KOPT-K1 (cell line): ENCODE measurements at regions not wholly inside any gene's neighbourhood (a gene's known extent, or its start where the extent isn't known, plus 50 kb on each side); places are given as distances from the start of the nearest gene placed in this dataset.

Source experiments
- H3K27ac ChIP-seq: fragments of 200-600 bp; sonication (generic); 2 replicates; pipeline ENCODE4 v1.5.1; 2016; ENCODE audit warnings: antibody characterized with exemption, mild to moderate bottlenecking, low read depth, low read length; ENCODE audit not compliant: poor library complexity, severe bottlenecking
- H3K36me3 ChIP-seq: fragments of 200-600 bp; sonication (generic); 2 replicates; pipeline ENCODE4 v1.5.1; 2017; ENCODE audit warnings: antibody characterized with exemption, mild to moderate bottlenecking, low read length, moderate library complexity; ENCODE audit not compliant: insufficient read depth
- H3K9me3 ChIP-seq: fragments of 200-600 bp; sonication (generic); 2 replicates; pipeline ENCODE4 v1.5.1; 2017; ENCODE audit warnings: antibody characterized with exemption, low read length, mild to moderate bottlenecking; ENCODE audit not compliant: insufficient read depth, poor library complexity, severe bottlenecking

GRCh38 chr22:49112661-49113626, 714.7 kb downstream of the BRD1 start:
- Histone ChIP-seq H3K36me3 (no peaks in the 10 kb centered on the region), H3K27ac (no peak overlapping the region), H3K9me3 (no peaks in the 10 kb centered on the region)

DNA sequence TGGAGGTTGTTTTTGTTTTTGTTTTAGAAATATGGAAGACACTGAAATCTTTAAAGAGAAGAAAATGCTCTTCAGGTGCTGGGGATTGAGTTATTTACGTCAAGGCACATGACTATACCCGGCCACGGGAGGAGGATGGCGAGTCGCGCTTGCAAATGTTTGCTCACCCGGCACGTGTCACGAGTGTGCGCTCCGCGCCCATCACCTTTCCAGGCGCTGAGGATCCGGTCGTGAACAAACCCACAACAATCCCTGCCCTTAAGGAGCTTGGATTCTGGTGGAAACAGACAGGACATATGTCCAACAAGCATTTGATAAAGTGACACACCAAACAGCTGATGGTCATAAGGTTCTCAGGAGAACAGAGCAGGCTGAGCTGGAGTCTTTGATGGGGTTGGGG, 715.5 kb downstream of the BRD1 start:
- Histone ChIP-seq H3K27ac (no peak overlapping the region), H3K9me3 (no peaks in the 10 kb centered on the region), H3K36me3 (no peaks in the 10 kb centered on the region)

GRCh38 chr22:49111085-49111484, 716.6 kb downstream of the BRD1 start:
- H3K27ac ChIP-seq: no peak overlapping the region
- H3K36me3 ChIP-seq: no peaks in the 10 kb centered on the region
- H3K9me3 ChIP-seq: no peaks in the 10 kb centered on the region

- H3K36me3 ChIP-seq: no peaks in the 10 kb centered on the region
- H3K9me3 ChIP-seq: no peaks in the 10 kb centered on the region
- no peak overlapping the region for H3K27ac ChIP-seq
Measured at GRCh38 chr22:49108636-49109315, 718.9 kb downstream of the BRD1 start.

DNA sequence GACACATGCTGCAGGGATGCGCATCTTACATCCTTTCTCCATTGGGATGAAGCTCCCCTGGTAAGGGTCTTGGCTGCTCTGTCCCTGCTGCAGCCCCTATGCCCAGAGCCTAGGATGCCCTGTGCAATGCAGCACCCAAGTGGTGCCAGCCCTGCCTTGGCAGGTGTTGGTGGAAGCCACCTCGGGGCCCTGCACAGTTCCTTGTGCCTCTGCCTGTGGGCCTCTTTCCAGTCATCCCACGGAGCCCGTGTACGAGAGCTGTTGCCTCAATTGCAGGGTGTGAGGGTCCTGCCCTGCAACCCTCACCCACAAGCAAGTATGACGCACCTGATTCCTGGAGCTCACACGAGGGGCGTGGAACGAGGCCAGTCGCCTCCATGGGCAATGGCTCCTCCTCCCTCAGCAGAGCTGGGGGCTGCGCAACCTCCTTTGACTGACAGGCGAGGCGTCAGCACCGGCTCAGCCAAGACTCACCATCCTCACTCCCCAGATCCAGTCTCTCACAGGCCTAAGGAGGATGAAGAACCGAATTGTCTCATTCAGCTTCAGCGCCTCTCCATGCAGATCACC, 719.6 kb downstream of the BRD1 start:
- Histone ChIP-seq H3K9me3 (no peaks in the 10 kb centered on the region), H3K36me3 (no peaks in the 10 kb centered on the region), H3K27ac (no peak overlapping the region)

DNA sequence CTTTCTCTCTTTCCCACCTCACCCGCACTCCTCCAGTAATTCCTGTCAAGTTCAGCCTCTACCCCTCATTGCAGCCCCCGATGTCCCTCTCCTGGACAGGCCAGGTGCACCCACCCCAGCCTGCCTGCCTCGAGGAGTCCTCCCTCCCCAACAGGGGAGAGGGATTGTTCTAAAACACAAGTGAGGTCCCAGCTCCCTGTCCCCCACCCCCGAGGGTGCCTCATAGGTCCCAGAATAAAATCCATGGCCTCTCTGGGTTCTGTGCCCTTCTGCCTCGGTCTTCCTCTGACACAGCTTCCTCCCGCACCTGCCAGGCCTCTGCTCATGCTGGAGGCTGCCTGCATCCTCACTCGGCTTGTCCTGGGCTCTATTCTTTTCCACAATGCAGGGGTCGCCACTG, 720.1 kb downstream of the BRD1 start:
- Histone ChIP-seq H3K27ac (no peak overlapping the region), H3K9me3 (no peaks in the 10 kb centered on the region), H3K36me3 (no peaks in the 10 kb centered on the region)

DNA sequence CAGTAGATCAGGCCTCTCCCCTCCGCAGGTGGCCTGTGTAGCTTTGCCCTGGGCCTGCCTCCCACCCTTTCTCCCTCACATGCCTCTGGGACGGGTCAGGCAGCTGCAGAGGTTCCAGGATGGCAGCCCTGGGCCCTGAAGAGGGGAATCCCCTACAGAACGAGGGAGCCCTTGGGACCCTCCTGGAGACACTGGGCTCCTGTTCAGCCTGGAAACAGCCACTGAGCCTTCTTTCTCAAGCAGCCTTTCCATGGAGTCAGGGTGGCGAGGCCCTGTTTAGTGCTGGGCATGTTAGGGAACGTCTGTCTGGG, 720.9 kb downstream of the BRD1 start:
- no peaks in the 10 kb centered on the region for H3K36me3 ChIP-seq

GRCh38 chr22:49106096-49106841, 721.4 kb downstream of the BRD1 start:
- H3K27ac ChIP-seq: no peak overlapping the region
- H3K9me3 ChIP-seq: no peaks in the 10 kb centered on the region
- H3K36me3 ChIP-seq: no peaks in the 10 kb centered on the region

More for the DNA sequence above, 720.9 kb downstream of the BRD1 start:
- H3K9me3 ChIP-seq: no peaks in the 10 kb centered on the region
- H3K27ac ChIP-seq: no peak overlapping the region

- Histone ChIP-seq H3K36me3 (no peaks in the 10 kb centered on the region), H3K9me3 (no peaks in the 10 kb centered on the region), H3K27ac (no peak overlapping the region)
Measured at GRCh38 chr22:49104434-49104833, 723.2 kb downstream of the BRD1 start.

DNA sequence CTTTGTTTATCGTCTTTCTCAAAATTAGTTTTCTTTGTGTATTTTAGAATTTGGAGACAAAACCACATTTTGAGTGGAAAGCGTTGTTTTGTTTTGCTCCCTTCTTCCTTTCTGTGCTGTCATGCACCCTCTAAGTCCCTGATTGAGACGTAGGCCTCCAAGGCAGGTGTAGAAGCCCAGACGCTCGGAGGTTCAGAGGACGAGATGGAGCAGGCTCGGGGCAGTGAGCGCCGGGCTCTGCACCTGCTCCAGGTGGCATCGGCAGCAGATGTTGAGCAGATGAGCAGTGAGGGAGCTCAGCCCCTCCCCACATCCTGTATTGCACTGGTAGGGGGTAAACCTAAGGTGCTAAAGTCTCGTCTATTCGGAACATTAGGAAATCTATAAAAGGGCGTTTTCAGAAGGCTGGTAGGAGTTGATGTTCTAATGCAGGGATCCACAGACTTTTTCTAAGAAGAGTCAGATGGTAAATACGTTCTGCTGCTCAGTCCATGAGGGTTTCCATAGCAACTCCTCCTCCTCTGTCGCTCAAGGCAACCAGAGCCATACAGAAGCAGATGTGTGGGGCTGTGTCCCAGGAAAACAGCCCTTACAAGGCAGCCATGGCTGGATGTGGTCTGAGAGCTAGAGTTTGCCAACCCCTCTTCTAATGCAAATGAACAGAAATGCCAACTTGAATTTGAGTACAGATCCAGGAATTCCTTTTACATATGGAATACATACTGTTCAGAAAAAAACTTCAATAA, 724.2 kb downstream of the BRD1 start:
- Histone ChIP-seq H3K9me3 (no peaks in the 10 kb centered on the region), H3K36me3 (no peaks in the 10 kb centered on the region), H3K27ac (no peak overlapping the region)

- Histone ChIP-seq H3K36me3 (no peaks in the 10 kb centered on the region), H3K9me3 (no peaks in the 10 kb centered on the region), H3K27ac (no peak overlapping the region)
Measured at GRCh38 chr22:49102367-49102766, 725.3 kb downstream of the BRD1 start.

GRCh38 chr22:49101873-49102272, 725.8 kb downstream of the BRD1 start:
- no peak overlapping the region for H3K27ac ChIP-seq
- no peaks in the 10 kb centered on the region for H3K36me3 ChIP-seq
- H3K9me3 ChIP-seq: no peaks in the 10 kb centered on the region

DNA sequence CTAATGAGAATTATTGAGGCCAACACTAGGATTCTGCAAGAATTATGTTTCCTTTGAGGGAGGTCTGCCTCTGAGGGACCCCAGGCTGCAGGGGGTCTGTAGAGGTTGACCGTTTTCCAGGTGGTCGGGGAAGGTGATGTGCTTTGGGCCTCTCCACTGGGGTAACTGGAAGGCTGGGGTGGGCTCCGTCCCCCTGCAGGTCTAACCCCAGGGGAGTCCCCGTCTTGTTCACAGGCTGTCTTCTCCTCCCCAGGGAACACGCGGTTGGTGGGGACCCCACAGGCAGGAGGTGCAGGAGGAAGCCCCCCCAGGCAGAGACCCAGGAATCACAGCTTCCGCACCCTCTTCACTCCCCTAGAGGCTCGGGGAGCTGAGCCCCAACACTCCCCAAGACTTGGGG, 726.4 kb downstream of the BRD1 start:
- Histone ChIP-seq H3K9me3 (no peaks in the 10 kb centered on the region), H3K27ac (no peak overlapping the region), H3K36me3 (no peaks in the 10 kb centered on the region)

GRCh38 chr22:49100773-49101172, 726.9 kb downstream of the BRD1 start:
- no peaks in the 10 kb centered on the region for H3K36me3 ChIP-seq
- H3K27ac ChIP-seq: no peak overlapping the region
- H3K9me3 ChIP-seq: no peaks in the 10 kb centered on the region
